Stimulated activated CD8-positive, alpha-beta memory T cell treated with anti-CD3 and anti-CD28 coated beads, Interleukin-4, amount 100 ng/mL, for 24 hours (primary cell): ENCODE measurements at regions not wholly inside any gene's neighbourhood (a gene's known extent, or its start where the extent isn't known, plus 50 kb on each side); places are given as distances from the start of the nearest gene placed in this dataset.
"Not testable (repeated sequence)": the region's sequence is repeated elsewhere in the genome, so short reads cannot be mapped to it uniquely, and the experiment has no call there.

Experiments used
- DNase-seq: peaks from one replicate; pipeline ENCODE4 v3.0.0-alpha.2; 2020; ENCODE audit warnings: low read depth

- not testable (repeated sequence) for DNase-seq
Measured at GRCh38 chr7:150193866-150194265, 129.3 kb upstream of the LRRC61 start.
